ENCODE measurements at regions not wholly inside any gene's neighbourhood (a gene's known extent, or its start where the extent isn't known, plus 50 kb on each side); places are given as distances from the start of the nearest gene placed in this dataset.

DNA sequence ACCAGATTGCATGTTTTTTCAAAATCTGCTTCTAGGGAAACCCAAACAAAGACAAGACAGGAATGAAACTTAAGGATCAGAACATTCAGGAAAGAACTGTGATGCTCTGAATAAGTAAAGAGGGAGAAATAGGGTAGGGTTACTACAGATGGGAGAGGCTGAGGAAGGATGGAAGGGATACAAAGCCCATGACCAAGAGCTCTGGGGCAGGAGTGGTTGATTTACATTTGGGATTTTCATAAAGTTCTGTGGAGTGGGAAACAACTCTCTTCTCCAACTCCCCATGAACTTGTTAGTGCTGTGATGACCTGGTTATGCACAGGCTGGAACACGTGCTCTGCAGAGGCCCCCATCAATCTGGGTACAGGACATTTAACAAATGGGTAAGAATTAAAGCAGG lies 216.0 kb upstream of the KLF14 start:
- no CpG with 5 or more reads among the region's 1 CpG for WGBS (ENCODE audit: insufficient coverage)
- no peak overlapping the region for H3K4me3 ChIP-seq (ENCODE audit: low read depth, low read length)
- no peaks in the 10 kb centered on the region for H3K36me3 ChIP-seq (ENCODE audit: control insufficient read depth, insufficient read depth, low read length)
- no peak for DNase-seq (ENCODE audit: low read depth in 4 of 6, low spot score in 6 of 6)
- H3K27ac ChIP-seq (ENCODE audit: low read depth, low read length): no peak overlapping the region
- no peaks in the 10 kb centered on the region for H3K4me1 ChIP-seq (ENCODE audit: control insufficient read depth, insufficient read depth, low read length)
- H3K9me3 ChIP-seq (ENCODE audit: control insufficient read depth, insufficient read depth, low read length): no peaks in the 10 kb centered on the region
- H3K27me3 ChIP-seq (ENCODE audit: control insufficient read depth, insufficient read depth, low read length): no peaks in the 10 kb centered on the region

DNA sequence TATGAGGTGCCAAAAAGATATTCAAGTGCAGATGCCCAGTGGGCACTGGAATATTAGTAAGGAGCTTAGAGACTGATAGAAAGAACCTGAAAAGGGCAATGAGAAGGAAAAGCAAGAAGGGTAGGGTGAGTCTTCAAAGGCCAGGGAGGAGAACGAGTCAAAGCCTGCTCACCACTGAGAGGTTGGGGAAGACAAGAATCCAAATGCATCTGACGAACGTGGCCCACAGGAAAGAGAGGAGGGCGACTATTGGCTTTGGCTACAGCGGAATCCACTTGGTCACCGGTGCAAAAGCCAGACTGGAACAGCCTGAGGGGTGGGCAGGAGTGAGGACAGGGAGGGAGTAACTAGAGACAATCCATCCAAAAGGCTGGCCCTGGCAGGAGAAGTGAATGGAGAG lies 216.7 kb upstream of the KLF14 start:
- Histone ChIP-seq H3K4me3 (ENCODE audit: low read depth, low read length) (no peak overlapping the region), H3K27me3 (ENCODE audit: control insufficient read depth, insufficient read depth, low read length) (no peaks in the 10 kb centered on the region), H3K36me3 (ENCODE audit: control insufficient read depth, insufficient read depth, low read length) (no peaks in the 10 kb centered on the region), H3K27ac (ENCODE audit: low read depth, low read length) (no peak overlapping the region), H3K4me1 (ENCODE audit: control insufficient read depth, insufficient read depth, low read length) (no peaks in the 10 kb centered on the region), H3K9me3 (ENCODE audit: control insufficient read depth, insufficient read depth, low read length) (no peaks in the 10 kb centered on the region)
- no peak for DNase-seq (ENCODE audit: low read depth in 4 of 6, low spot score in 6 of 6)
- WGBS (ENCODE audit: insufficient coverage): 95% methylated on average over 6 of the region's 6 CpGs

DNA sequence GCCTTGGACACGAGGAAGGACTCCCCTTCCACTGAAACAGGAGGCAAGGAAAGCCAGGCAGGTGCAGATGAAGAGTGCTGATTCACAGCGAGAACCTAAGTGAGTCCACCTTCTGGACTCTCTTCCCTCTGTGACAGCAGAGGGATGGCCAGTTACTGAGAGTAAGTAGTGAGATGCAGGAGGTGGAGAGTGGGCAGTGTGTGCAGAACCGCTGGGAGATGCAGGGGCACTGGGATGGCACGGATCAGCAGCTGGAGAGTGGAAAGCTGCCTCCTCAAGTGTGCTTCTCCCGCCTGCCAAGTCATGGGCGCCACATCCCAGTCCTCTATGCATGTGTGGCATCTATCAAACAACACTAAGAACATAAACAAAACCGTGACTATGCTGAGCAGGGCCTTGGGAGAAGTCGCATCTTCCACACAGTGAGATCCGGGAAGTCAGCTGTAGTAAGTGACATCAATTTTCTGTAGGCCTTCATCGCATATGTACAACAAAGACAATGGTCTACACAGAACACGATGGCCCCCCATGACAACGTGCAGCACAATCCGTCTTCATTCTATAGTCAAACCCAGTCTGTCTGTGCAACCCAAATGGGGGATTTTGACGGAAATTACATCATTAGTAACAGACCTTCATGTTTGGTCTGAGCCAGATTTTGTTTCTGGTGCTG lies 217.4 kb upstream of the KLF14 start:
- Histone ChIP-seq H3K4me1 (ENCODE audit: control insufficient read depth, insufficient read depth, low read length) (no peaks in the 10 kb centered on the region), H3K36me3 (ENCODE audit: control insufficient read depth, insufficient read depth, low read length) (no peaks in the 10 kb centered on the region), H3K9me3 (ENCODE audit: control insufficient read depth, insufficient read depth, low read length) (no peaks in the 10 kb centered on the region), H3K27me3 (ENCODE audit: control insufficient read depth, insufficient read depth, low read length) (no peaks in the 10 kb centered on the region), H3K4me3 (ENCODE audit: low read depth, low read length) (no peak overlapping the region), H3K27ac (ENCODE audit: low read depth, low read length) (no peak overlapping the region)
- 92% methylated on average over 11 of the region's 14 CpGs for WGBS (ENCODE audit: insufficient coverage)
- no peak for DNase-seq (ENCODE audit: low read depth in 4 of 6, low spot score in 6 of 6)

DNA sequence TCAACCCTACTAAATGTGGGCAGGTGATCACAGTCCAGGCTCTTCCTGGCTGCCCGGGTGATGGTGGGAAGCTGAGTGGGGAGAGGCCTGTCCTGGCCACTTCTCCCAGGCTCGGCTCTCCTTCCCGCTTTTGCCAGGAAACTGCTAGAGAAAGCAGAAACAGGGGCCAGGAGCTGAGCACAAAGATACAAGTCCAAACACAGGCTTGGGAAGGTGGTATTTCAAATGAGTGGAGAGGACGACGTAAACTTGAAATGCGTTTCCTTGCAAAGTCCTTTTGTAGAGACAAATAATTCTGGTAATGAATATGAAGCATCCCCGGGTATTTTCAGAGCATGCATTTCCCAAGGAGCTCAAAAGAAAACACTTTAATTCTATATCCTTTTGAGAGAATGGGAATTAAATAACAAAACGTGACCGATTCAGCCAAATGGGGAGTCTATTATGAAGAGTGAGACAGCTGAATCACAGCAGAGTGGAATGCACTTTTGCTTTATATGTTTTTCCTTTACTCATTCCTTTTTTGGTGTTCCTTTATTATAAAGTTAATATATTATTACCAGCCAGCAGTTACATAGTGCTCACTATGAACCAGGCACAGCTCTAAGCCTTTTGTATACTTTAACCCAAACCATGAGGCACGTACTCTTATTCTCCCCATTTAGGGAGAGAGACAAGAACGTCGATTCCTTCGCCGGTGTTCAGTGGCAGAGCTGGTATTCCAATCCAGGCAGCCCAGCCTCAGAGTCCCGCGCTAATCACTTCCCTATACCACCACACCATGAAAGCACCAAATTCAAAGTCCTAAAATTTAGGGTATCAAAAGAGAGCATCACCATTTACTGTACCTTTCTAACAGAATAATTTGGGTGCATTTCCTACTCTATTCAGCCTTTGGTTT lies 218.2 kb upstream of the KLF14 start:
- H3K27ac ChIP-seq (ENCODE audit: low read depth, low read length): no peak overlapping the region
- no peaks in the 10 kb centered on the region for H3K36me3 ChIP-seq (ENCODE audit: control insufficient read depth, insufficient read depth, low read length)
- 83% methylated on average over 4 of the region's 16 CpGs for WGBS (ENCODE audit: insufficient coverage)
- H3K9me3 ChIP-seq (ENCODE audit: control insufficient read depth, insufficient read depth, low read length): no peaks in the 10 kb centered on the region
- no peaks in the 10 kb centered on the region for H3K27me3 ChIP-seq (ENCODE audit: control insufficient read depth, insufficient read depth, low read length)
- peaks cover 4% of the 10 kb centered on the region for H3K4me1 ChIP-seq (ENCODE audit: control insufficient read depth, insufficient read depth, low read length)
- DNase-seq (ENCODE audit: low read depth in 4 of 6, low spot score in 6 of 6): no peak
- H3K4me3 ChIP-seq (ENCODE audit: low read depth, low read length): no peak overlapping the region

DNA sequence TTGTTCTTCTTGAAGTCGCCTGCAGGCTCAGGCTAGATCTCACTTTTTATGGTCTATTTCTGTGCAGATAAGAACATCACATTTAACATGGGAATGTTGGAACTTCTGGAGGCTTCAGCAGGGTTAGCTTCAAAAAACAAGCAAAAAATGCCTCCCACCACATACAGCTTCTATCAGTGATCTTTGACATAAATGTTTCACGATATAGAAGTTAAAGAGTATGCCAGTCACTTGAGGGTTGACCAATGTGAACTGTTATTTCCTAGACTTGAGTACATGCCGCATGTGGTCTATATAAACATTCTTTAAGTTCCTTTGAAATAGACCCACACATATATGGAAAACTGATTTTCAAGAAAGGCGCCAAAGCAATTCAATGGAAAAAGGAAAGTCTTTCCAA lies 219.2 kb upstream of the KLF14 start:
- H3K36me3 ChIP-seq (ENCODE audit: control insufficient read depth, insufficient read depth, low read length): no peaks in the 10 kb centered on the region
- H3K4me3 ChIP-seq (ENCODE audit: low read depth, low read length): no peak overlapping the region
- DNase-seq (ENCODE audit: low read depth in 4 of 6, low spot score in 6 of 6): no peak
- WGBS (ENCODE audit: insufficient coverage): no CpG with 5 or more reads among the region's 4 CpGs
- H3K9me3 ChIP-seq (ENCODE audit: control insufficient read depth, insufficient read depth, low read length): no peaks in the 10 kb centered on the region
- peaks cover 4% of the 10 kb centered on the region for H3K4me1 ChIP-seq (ENCODE audit: control insufficient read depth, insufficient read depth, low read length)
- H3K27me3 ChIP-seq (ENCODE audit: control insufficient read depth, insufficient read depth, low read length): no peaks in the 10 kb centered on the region
- H3K27ac ChIP-seq (ENCODE audit: low read depth, low read length): no peak overlapping the region

DNA sequence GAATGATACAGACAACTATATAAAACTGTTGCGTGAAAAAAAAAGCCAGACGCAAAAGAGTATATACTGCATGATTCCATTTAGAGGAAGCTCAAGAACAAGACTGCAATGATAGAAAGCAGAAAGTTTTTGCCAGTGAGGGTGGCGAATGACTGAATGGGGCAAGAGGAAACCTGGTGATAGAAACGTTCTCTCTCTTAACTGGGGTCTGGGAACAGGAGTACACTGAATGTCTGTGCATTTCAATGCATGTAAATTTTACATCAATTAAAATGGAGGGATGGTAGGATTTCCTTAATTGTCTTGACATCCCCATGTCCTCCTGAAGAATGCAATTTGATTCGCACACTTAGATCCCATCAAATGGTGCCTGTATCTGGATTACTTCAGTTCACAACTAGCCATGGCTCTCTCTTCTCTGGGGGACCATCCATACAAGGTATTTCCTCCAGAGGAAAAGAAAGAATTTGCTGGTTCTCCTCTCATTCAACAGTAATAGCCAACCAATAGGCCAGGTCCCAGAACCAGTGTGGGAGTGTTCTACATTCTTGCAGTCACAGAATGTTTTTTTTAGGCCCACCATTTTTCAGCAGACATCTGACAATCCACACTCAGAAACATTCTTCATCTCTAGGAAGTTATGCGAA lies 221.0 kb upstream of the KLF14 start:
- H3K27ac ChIP-seq (ENCODE audit: low read depth, low read length): no peak overlapping the region
- no peaks in the 10 kb centered on the region for H3K9me3 ChIP-seq (ENCODE audit: control insufficient read depth, insufficient read depth, low read length)
- 95% methylated on average over 3 of the region's 6 CpGs for WGBS (ENCODE audit: insufficient coverage)
- peaks cover 4% of the 10 kb centered on the region for H3K4me1 ChIP-seq (ENCODE audit: control insufficient read depth, insufficient read depth, low read length)
- H3K36me3 ChIP-seq (ENCODE audit: control insufficient read depth, insufficient read depth, low read length): no peaks in the 10 kb centered on the region
- no peaks in the 10 kb centered on the region for H3K27me3 ChIP-seq (ENCODE audit: control insufficient read depth, insufficient read depth, low read length)
- H3K4me3 ChIP-seq (ENCODE audit: low read depth, low read length): no peak overlapping the region
- DNase-seq (ENCODE audit: low read depth in 4 of 6, low spot score in 6 of 6): no peak

DNA sequence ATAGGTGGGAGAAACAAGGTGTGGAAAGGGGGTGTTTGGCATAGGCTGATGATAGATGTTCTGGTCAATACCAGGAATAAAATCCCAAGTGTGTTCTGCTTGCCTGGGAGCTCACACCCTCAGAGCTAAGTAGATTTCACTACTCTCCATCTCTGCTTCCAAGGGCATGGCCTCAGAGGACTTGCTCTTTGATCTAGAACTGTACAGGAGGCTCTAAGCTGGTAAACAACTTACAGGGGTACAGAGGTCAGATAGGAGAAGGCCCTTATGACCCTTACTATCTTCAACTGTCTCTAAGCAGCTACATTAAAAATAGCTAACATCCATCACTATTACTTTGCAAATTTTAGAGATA lies 221.5 kb upstream of the KLF14 start:
- peaks cover 4% of the 10 kb centered on the region for H3K4me1 ChIP-seq (ENCODE audit: control insufficient read depth, insufficient read depth, low read length)
- H3K4me3 ChIP-seq (ENCODE audit: low read depth, low read length): no peak overlapping the region
- H3K36me3 ChIP-seq (ENCODE audit: control insufficient read depth, insufficient read depth, low read length): no peaks in the 10 kb centered on the region
- H3K9me3 ChIP-seq (ENCODE audit: control insufficient read depth, insufficient read depth, low read length): no peaks in the 10 kb centered on the region
- no peaks in the 10 kb centered on the region for H3K27me3 ChIP-seq (ENCODE audit: control insufficient read depth, insufficient read depth, low read length)
- no peak overlapping the region for H3K27ac ChIP-seq (ENCODE audit: low read depth, low read length)
- no peak for DNase-seq (ENCODE audit: low read depth in 4 of 6, low spot score in 6 of 6)

DNA sequence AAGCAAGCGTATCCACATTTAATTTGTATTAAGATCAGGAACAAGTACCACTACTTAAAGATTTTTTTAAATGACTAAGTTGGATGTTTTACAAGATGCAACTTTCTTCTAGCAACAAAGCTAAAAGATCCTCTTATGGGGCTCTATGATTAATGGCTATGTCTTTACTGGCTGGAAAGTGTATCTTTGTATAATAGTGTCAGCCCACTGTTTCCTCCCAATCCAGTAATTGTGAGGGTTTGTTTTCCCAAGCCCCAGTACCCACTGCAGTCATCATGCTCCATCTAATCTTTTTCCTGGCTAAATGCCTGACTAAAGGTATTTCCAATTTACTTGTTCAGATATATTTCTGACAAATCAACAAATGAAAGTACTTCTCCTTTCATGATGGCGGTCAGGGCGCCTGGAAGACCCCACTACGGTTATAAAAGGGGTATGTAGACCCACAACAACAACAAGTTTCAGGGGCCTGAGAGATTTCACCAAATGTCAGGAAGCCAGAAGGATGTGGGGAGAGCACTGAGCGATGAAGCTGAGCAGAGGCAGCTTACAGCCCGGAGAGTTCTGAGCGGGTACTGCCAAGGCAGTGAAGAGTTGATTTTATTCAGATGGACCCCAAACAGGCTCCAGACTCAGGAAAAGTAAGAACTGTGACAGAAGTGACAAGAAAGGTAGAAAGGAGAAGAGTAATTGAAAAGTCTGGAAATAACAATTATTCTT lies 222.6 kb upstream of the KLF14 start:
- peaks cover 4% of the 10 kb centered on the region for H3K4me1 ChIP-seq (ENCODE audit: control insufficient read depth, insufficient read depth, low read length)
- WGBS (ENCODE audit: insufficient coverage): 75% methylated on average over 3 of the region's 7 CpGs
- no peak for DNase-seq (ENCODE audit: low read depth in 4 of 6, low spot score in 6 of 6)
- no peak overlapping the region for H3K4me3 ChIP-seq (ENCODE audit: low read depth, low read length)
- no peak overlapping the region for H3K27ac ChIP-seq (ENCODE audit: low read depth, low read length)
- H3K27me3 ChIP-seq (ENCODE audit: control insufficient read depth, insufficient read depth, low read length): no peaks in the 10 kb centered on the region
- H3K9me3 ChIP-seq (ENCODE audit: control insufficient read depth, insufficient read depth, low read length): no peaks in the 10 kb centered on the region
- no peaks in the 10 kb centered on the region for H3K36me3 ChIP-seq (ENCODE audit: control insufficient read depth, insufficient read depth, low read length)

DNA sequence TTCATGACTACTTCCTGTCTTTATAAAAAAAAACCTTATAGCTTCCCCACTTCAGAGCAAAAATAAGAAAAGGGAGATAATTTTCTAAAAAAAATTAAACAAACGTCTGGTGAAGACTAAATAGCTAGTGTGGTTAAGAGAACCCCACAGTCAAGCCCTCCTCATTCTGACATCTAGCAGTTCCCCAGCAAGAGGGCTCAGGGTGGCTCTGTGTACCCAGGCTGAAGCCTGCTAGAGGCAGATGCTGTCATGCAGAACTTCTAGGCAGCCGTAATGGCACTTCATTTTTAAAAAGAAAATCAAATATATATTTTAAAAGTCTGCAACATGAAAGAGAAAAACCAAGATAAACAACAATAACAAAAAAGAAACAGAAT lies 223.1 kb upstream of the KLF14 start:
- no peak for DNase-seq (ENCODE audit: low read depth in 4 of 6, low spot score in 6 of 6)
- Histone ChIP-seq H3K27me3 (ENCODE audit: control insufficient read depth, insufficient read depth, low read length) (no peaks in the 10 kb centered on the region), H3K36me3 (ENCODE audit: control insufficient read depth, insufficient read depth, low read length) (no peaks in the 10 kb centered on the region), H3K4me1 (ENCODE audit: control insufficient read depth, insufficient read depth, low read length) (peaks cover 4% of the 10 kb centered on the region), H3K9me3 (ENCODE audit: control insufficient read depth, insufficient read depth, low read length) (no peaks in the 10 kb centered on the region), H3K27ac (ENCODE audit: low read depth, low read length) (no peak overlapping the region), H3K4me3 (ENCODE audit: low read depth, low read length) (no peak overlapping the region)
- no CpG with 5 or more reads among the region's 2 CpGs for WGBS (ENCODE audit: insufficient coverage)

Measured in spinal cord (tissue), 9 donors.